ENCODE measurements at regions not wholly inside any gene's neighbourhood (a gene's known extent, or its start where the extent isn't known, plus 50 kb on each side); places are given as distances from the start of the nearest gene placed in this dataset.

DNA sequence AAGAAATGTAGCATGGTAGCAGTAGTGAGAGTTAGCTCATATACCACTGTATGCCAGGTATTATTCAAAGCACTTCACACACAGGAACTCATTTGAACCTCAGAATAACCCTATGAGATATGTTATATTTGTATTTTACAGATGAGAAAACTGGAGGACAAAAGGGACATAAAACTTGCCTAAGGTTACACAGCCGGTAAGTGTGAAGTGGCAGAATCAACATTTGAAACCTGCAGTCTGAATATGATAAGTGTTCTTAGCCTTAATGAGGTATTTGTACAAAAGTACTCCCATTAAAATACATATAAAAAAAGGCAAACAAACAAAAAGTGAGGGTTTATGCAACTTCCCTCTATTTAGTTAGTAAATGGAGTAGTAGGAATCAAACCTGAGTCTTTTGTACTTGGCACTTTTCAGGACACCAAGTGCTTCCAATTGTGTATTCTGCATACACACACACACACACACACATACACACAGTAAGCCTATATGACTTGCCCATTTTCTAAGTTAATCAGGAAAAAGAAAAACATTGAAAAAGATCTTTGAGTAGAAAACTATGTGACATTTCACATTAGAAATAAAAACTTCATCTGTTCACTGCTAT lies 223.9 kb upstream of the FOLH1 start (continued):
- TF ChIP-seq FOXK1 (CRISPR knock-in tag; IDR thresholded peaks at IDR 0.05) (no peak), NFYB (CRISPR knock-in tag; conservative IDR thresholded peaks at IDR 0.05; ENCODE audit: low read depth) (no peak), RELA (CRISPR knock-in tag; IDR thresholded peaks at IDR 0.05; ENCODE audit: borderline replicate concordance) (no peak), MYBL2 (CRISPR knock-in tag; IDR thresholded peaks at IDR 0.05) (no peak), SMAD4 (CRISPR knock-in tag; IDR thresholded peaks at IDR 0.05) (no peak), ZNF263 (CRISPR knock-in tag; IDR thresholded peaks at IDR 0.05; ENCODE audit: low read depth) (no peak)
- TF ChIP-seq, protein P1, sequence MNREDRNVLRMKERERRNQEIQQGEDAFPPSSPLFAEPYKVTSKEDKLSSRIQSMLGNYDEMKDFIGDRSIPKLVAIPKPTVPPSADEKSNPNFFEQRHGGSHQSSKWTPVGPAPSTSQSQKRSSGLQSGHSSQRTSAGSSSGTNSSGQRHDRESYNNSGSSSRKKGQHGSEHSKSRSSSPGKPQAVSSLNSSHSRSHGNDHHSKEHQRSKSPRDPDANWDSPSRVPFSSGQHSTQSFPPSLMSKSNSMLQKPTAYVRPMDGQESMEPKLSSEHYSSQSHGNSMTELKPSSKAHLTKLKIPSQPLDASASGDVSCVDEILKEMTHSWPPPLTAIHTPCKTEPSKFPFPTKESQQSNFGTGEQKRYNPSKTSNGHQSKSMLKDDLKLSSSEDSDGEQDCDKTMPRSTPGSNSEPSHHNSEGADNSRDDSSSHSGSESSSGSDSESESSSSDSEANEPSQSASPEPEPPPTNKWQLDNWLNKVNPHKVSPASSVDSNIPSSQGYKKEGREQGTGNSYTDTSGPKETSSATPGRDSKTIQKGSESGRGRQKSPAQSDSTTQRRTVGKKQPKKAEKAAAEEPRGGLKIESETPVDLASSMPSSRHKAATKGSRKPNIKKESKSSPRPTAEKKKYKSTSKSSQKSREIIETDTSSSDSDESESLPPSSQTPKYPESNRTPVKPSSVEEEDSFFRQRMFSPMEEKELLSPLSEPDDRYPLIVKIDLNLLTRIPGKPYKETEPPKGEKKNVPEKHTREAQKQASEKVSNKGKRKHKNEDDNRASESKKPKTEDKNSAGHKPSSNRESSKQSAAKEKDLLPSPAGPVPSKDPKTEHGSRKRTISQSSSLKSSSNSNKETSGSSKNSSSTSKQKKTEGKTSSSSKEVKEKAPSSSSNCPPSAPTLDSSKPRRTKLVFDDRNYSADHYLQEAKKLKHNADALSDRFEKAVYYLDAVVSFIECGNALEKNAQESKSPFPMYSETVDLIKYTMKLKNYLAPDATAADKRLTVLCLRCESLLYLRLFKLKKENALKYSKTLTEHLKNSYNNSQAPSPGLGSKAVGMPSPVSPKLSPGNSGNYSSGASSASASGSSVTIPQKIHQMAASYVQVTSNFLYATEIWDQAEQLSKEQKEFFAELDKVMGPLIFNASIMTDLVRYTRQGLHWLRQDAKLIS (CRISPR knock-in tag; IDR thresholded peaks at IDR 0.05; ENCODE audit: borderline replicate concordance), result no peak
- TF ChIP-seq, protein P2, sequence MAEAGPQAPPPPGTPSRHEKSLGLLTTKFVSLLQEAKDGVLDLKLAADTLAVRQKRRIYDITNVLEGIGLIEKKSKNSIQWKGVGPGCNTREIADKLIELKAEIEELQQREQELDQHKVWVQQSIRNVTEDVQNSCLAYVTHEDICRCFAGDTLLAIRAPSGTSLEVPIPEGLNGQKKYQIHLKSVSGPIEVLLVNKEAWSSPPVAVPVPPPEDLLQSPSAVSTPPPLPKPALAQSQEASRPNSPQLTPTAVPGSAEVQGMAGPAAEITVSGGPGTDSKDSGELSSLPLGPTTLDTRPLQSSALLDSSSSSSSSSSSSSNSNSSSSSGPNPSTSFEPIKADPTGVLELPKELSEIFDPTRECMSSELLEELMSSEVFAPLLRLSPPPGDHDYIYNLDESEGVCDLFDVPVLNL (CRISPR knock-in tag; IDR thresholded peaks at IDR 0.05; ENCODE audit: borderline replicate concordance, low read depth), result no peak

DNA sequence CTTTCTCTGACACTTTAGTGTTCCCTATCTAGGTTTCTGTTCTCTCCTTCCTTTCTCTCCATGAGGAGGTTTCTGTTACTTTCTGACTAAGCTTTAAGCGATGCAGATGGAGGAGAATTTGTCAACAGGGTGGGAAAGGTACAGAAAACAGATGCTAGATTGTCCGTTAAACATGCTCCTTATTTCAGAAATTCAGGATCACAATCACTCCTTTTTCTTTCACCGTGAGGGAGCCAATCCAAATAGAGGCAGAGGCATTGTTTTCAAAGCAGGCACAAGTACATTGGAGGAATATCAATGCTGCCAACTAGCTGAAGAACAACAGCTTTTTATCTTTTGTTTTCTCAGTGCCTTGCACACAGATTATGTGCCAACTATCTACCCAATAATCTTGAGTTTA lies 215.7 kb upstream of the FOLH1 start:
- peaks cover 6% of the 10 kb centered on the region; the same call in 1 of the 2 replicates for H3K4me1 Mint-ChIP-seq
- H3K9me3 Mint-ChIP-seq, result peaks cover 79% of the 10 kb centered on the region
- ChIA-PET POLR2A (no interaction called here), CTCF (no interaction called here)
- no peak overlapping the region for H3K4me3 Mint-ChIP-seq
- peaks cover 4% of the 10 kb centered on the region for H3K27me3 Mint-ChIP-seq (ENCODE audit: low read depth)
- H3K27ac Mint-ChIP-seq, result no peak overlapping the region
- no peak for ATAC-seq
- peaks cover 65% of the 10 kb centered on the region for H3K36me3 Mint-ChIP-seq
- no peak for DNase-seq (ENCODE audit: low spot score)
- TF ChIP-seq ZNF138 (CRISPR knock-in tag; conservative IDR thresholded peaks at IDR 0.05) (no peak), CREB1 (CRISPR knock-in tag; IDR thresholded peaks at IDR 0.05) (no peak), GRHL2 (CRISPR knock-in tag; IDR thresholded peaks at IDR 0.05; ENCODE audit: insufficient replicate concordance, severe bottlenecking) (no peak), NFATC4 (CRISPR knock-in tag; IDR thresholded peaks at IDR 0.05) (no peak), IRF2 (CRISPR knock-in tag; IDR thresholded peaks at IDR 0.05; ENCODE audit: borderline replicate concordance, low read depth) (no peak), TCF7 (CRISPR knock-in tag; IDR thresholded peaks at IDR 0.05; ENCODE audit: low read depth) (no peak), ZBTB21 (CRISPR knock-in tag; IDR thresholded peaks at IDR 0.05; ENCODE audit: borderline replicate concordance) (no peak)
- TF ChIP-seq, protein P3, sequence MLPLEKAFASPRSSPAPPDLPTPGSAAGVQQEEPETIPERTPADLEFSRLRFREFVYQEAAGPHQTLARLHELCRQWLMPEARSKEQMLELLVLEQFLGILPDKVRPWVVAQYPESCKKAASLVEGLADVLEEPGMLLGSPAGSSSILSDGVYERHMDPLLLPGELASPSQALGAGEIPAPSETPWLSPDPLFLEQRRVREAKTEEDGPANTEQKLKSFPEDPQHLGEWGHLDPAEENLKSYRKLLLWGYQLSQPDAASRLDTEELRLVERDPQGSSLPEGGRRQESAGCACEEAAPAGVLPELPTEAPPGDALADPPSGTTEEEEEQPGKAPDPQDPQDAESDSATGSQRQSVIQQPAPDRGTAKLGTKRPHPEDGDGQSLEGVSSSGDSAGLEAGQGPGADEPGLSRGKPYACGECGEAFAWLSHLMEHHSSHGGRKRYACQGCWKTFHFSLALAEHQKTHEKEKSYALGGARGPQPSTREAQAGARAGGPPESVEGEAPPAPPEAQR (CRISPR knock-in tag; IDR thresholded peaks at IDR 0.05), result no peak
- TF ChIP-seq, protein P4, sequence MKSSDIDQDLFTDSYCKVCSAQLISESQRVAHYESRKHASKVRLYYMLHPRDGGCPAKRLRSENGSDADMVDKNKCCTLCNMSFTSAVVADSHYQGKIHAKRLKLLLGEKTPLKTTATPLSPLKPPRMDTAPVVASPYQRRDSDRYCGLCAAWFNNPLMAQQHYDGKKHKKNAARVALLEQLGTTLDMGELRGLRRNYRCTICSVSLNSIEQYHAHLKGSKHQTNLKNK (CRISPR knock-in tag; IDR thresholded peaks at IDR 0.05), result no peak
- TF ChIP-seq, protein P5, sequence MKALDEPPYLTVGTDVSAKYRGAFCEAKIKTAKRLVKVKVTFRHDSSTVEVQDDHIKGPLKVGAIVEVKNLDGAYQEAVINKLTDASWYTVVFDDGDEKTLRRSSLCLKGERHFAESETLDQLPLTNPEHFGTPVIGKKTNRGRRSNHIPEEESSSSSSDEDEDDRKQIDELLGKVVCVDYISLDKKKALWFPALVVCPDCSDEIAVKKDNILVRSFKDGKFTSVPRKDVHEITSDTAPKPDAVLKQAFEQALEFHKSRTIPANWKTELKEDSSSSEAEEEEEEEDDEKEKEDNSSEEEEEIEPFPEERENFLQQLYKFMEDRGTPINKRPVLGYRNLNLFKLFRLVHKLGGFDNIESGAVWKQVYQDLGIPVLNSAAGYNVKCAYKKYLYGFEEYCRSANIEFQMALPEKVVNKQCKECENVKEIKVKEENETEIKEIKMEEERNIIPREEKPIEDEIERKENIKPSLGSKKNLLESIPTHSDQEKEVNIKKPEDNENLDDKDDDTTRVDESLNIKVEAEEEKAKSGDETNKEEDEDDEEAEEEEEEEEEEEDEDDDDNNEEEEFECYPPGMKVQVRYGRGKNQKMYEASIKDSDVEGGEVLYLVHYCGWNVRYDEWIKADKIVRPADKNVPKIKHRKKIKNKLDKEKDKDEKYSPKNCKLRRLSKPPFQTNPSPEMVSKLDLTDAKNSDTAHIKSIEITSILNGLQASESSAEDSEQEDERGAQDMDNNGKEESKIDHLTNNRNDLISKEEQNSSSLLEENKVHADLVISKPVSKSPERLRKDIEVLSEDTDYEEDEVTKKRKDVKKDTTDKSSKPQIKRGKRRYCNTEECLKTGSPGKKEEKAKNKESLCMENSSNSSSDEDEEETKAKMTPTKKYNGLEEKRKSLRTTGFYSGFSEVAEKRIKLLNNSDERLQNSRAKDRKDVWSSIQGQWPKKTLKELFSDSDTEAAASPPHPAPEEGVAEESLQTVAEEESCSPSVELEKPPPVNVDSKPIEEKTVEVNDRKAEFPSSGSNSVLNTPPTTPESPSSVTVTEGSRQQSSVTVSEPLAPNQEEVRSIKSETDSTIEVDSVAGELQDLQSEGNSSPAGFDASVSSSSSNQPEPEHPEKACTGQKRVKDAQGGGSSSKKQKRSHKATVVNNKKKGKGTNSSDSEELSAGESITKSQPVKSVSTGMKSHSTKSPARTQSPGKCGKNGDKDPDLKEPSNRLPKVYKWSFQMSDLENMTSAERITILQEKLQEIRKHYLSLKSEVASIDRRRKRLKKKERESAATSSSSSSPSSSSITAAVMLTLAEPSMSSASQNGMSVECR (CRISPR knock-in tag; IDR thresholded peaks at IDR 0.05; ENCODE audit: borderline replicate concordance), result no peak
- TF ChIP-seq, protein P2 (CRISPR knock-in tag; IDR thresholded peaks at IDR 0.05; ENCODE audit: borderline replicate concordance, low read depth), result no peak
- TF ChIP-seq, protein P6, sequence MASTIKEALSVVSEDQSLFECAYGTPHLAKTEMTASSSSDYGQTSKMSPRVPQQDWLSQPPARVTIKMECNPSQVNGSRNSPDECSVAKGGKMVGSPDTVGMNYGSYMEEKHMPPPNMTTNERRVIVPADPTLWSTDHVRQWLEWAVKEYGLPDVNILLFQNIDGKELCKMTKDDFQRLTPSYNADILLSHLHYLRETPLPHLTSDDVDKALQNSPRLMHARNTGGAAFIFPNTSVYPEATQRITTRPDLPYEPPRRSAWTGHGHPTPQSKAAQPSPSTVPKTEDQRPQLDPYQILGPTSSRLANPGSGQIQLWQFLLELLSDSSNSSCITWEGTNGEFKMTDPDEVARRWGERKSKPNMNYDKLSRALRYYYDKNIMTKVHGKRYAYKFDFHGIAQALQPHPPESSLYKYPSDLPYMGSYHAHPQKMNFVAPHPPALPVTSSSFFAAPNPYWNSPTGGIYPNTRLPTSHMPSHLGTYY (CRISPR knock-in tag; IDR thresholded peaks at IDR 0.05), result no peak
- TF ChIP-seq, protein P7, sequence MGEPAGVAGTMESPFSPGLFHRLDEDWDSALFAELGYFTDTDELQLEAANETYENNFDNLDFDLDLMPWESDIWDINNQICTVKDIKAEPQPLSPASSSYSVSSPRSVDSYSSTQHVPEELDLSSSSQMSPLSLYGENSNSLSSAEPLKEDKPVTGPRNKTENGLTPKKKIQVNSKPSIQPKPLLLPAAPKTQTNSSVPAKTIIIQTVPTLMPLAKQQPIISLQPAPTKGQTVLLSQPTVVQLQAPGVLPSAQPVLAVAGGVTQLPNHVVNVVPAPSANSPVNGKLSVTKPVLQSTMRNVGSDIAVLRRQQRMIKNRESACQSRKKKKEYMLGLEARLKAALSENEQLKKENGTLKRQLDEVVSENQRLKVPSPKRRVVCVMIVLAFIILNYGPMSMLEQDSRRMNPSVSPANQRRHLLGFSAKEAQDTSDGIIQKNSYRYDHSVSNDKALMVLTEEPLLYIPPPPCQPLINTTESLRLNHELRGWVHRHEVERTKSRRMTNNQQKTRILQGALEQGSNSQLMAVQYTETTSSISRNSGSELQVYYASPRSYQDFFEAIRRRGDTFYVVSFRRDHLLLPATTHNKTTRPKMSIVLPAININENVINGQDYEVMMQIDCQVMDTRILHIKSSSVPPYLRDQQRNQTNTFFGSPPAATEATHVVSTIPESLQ (CRISPR knock-in tag; IDR thresholded peaks at IDR 0.05), result no peak
